ENCODE measurements at regions not wholly inside any gene's neighbourhood (a gene's known extent, or its start where the extent isn't known, plus 50 kb on each side); places are given as distances from the start of the nearest gene placed in this dataset.
"Not testable (repeated sequence)": the region's sequence is repeated elsewhere in the genome, so short reads cannot be mapped to it uniquely, and the experiment has no call there.

GRCh38 chr13:111493468-111493867 lies 173.0 kb downstream of the TEX29 start:
- DNase-seq (ENCODE audit: low spot score), result no peak

- no peak for DNase-seq (ENCODE audit: low spot score)
These were observed 174.2 kb downstream of the TEX29 start for GRCh38 chr13:111494641-111495040.

- not testable (repeated sequence) for DNase-seq (ENCODE audit: low spot score)
These were observed 181.4 kb downstream of the TEX29 start for GRCh38 chr13:111501596-111502535.

GRCh38 chr13:111502957-111503356 lies 182.5 kb downstream of the TEX29 start:
- DNase-seq (ENCODE audit: low spot score), result no peak

GRCh38 chr13:111503376-111503775 lies 182.9 kb downstream of the TEX29 start:
- no peak for DNase-seq (ENCODE audit: low spot score)

- no peak for DNase-seq (ENCODE audit: low spot score)
These were observed 183.7 kb downstream of the TEX29 start for GRCh38 chr13:111503905-111504695.

- no peak for DNase-seq (ENCODE audit: low spot score)
These were observed 184.8 kb downstream of the TEX29 start for GRCh38 chr13:111505175-111505777.

GRCh38 chr13:111506125-111506524 lies 185.7 kb downstream of the TEX29 start:
- no peak for DNase-seq (ENCODE audit: low spot score)

GRCh38 chr13:111506621-111507020 lies 186.2 kb downstream of the TEX29 start:
- DNase-seq (ENCODE audit: low spot score), result no peak

- no peak for DNase-seq (ENCODE audit: low spot score)
These were observed 187.9 kb downstream of the TEX29 start for GRCh38 chr13:111508164-111508870.

GRCh38 chr13:111508902-111509509 lies 188.6 kb downstream of the TEX29 start:
- no peak for DNase-seq (ENCODE audit: low spot score)

GRCh38 chr13:111510502-111511218 lies 190.2 kb downstream of the TEX29 start:
- DNase-seq (ENCODE audit: low spot score), result no peak

GRCh38 chr13:111511219-111511732 lies 190.8 kb downstream of the TEX29 start:
- DNase-seq (ENCODE audit: low spot score), result no peak

GRCh38 chr13:111511805-111512504 lies 191.5 kb downstream of the TEX29 start:
- no peak for DNase-seq (ENCODE audit: low spot score)

- DNase-seq (ENCODE audit: low spot score), result no peak
These were observed 192.3 kb downstream of the TEX29 start for GRCh38 chr13:111512707-111513106.

GRCh38 chr13:111513766-111514609 lies 193.5 kb downstream of the TEX29 start:
- DNase-seq (ENCODE audit: low spot score), result no peak

GRCh38 chr13:111514610-111515306 lies 194.3 kb downstream of the TEX29 start:
- no peak for DNase-seq (ENCODE audit: low spot score)

- no peak for DNase-seq (ENCODE audit: low spot score)
These were observed 194.8 kb downstream of the TEX29 start for GRCh38 chr13:111515307-111515617.
